22Rv1 (cell line): ENCODE measurements at regions not wholly inside any gene's neighbourhood (a gene's known extent, or its start where the extent isn't known, plus 50 kb on each side); places are given as distances from the start of the nearest gene placed in this dataset.

Experiments
- ZFX ChIP-seq: fragments of 450-650 bp; IDR thresholded peaks from 2 replicates; pipeline ENCODE4 v1.6.1; 2017; ENCODE audit warnings: antibody characterized with exemption, borderline replicate concordance
- TF ChIP-seq, protein P1 (sequence below): fragments of 450-650 bp; IDR thresholded peaks from 2 replicates; pipeline ENCODE4 v1.5.1; 2017; ENCODE audit warnings: mild to moderate bottlenecking

DNA sequence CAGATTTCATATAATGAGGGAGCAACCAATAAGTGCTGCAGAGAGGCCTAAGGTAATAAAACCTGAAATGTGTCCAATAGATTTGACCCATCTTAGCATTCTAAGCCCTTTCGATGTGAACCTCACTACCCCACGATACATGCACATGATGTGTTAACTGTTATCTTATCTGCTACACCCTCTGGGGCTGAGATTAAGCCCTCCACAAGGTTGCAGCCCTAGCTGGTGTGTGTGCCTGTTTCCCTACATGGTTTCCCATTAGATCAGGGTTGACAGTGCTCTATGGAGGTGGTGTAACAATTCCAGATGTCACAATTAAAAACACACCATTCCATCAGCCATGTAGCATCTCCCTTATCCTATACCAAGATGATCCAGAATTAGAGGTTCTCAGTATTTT, 68.9 kb upstream of the THSD7B start:
- TF ChIP-seq, protein P1, sequence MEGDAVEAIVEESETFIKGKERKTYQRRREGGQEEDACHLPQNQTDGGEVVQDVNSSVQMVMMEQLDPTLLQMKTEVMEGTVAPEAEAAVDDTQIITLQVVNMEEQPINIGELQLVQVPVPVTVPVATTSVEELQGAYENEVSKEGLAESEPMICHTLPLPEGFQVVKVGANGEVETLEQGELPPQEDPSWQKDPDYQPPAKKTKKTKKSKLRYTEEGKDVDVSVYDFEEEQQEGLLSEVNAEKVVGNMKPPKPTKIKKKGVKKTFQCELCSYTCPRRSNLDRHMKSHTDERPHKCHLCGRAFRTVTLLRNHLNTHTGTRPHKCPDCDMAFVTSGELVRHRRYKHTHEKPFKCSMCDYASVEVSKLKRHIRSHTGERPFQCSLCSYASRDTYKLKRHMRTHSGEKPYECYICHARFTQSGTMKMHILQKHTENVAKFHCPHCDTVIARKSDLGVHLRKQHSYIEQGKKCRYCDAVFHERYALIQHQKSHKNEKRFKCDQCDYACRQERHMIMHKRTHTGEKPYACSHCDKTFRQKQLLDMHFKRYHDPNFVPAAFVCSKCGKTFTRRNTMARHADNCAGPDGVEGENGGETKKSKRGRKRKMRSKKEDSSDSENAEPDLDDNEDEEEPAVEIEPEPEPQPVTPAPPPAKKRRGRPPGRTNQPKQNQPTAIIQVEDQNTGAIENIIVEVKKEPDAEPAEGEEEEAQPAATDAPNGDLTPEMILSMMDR: no peak
- TF ChIP-seq ZFX: no peak
